Epithelial cell of esophagus (primary cell): ENCODE measurements at regions not wholly inside any gene's neighbourhood (a gene's known extent, or its start where the extent isn't known, plus 50 kb on each side); places are given as distances from the start of the nearest gene placed in this dataset.
A peak's percentile ranks its signal among the peaks of the same experiment; 100 is the strongest.

Experiments
- DNase-seq: peaks from one replicate; pipeline ENCODE4 v3.0.0; 2010; ENCODE audit warnings: low read depth
- H3K4me3 ChIP-seq: 2 replicates; pipeline ENCODE4 v1.5.1; 2011; ENCODE audit warnings: mild to moderate bottlenecking, low read length, control low read depth
- TF ChIP-seq, protein P1 (sequence below): IDR thresholded peaks from 2 replicates; pipeline ENCODE4 v1.5.1; 2011; ENCODE audit warnings: low read depth, mild to moderate bottlenecking, low read length, control low read depth, inconsistent platforms; ENCODE audit not compliant: insufficient read depth; ENCODE audit errors: missing control alignments

- H3K4me3 ChIP-seq: no peak overlapping the region
- DNase-seq: no peak
- TF ChIP-seq, protein P1, sequence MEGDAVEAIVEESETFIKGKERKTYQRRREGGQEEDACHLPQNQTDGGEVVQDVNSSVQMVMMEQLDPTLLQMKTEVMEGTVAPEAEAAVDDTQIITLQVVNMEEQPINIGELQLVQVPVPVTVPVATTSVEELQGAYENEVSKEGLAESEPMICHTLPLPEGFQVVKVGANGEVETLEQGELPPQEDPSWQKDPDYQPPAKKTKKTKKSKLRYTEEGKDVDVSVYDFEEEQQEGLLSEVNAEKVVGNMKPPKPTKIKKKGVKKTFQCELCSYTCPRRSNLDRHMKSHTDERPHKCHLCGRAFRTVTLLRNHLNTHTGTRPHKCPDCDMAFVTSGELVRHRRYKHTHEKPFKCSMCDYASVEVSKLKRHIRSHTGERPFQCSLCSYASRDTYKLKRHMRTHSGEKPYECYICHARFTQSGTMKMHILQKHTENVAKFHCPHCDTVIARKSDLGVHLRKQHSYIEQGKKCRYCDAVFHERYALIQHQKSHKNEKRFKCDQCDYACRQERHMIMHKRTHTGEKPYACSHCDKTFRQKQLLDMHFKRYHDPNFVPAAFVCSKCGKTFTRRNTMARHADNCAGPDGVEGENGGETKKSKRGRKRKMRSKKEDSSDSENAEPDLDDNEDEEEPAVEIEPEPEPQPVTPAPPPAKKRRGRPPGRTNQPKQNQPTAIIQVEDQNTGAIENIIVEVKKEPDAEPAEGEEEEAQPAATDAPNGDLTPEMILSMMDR: no peak
These were observed 504.8 kb upstream of the SETBP1 start for GRCh38 chr18:44175891-44176290.

GRCh38 chr18:44178476-44178875 lies 502.2 kb upstream of the SETBP1 start:
- H3K4me3 ChIP-seq: no peak overlapping the region
- TF ChIP-seq, protein P1: no peak
- peak; percentile 9 for DNase-seq

GRCh38 chr18:44179693-44180092 lies 501.0 kb upstream of the SETBP1 start:
- DNase-seq: no peak
- H3K4me3 ChIP-seq: no peak overlapping the region
- TF ChIP-seq, protein P1: no peak

DNA sequence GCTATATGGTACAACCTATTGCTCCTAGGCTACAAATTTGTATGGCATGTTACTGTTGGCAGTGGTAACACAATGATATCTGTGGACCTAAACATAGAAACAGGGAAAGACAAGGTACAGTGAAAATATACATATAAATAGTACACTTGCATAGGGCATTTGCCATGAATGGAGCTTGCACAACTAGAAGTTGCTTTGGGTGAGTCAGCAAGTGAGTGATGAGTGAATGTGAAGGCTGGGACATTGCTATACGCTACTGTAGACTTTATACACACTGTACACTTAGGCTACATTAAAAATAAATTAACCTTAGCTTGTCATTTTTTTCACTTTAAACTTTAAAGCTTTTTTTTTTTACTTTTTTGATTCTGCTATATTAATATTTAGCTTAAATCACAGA lies 500.0 kb upstream of the SETBP1 start:
- TF ChIP-seq, protein P1: no peak
- no peak overlapping the region for H3K4me3 ChIP-seq
- DNase-seq: peak; percentile 92

- peak; percentile 71 for DNase-seq
- H3K4me3 ChIP-seq: no peak overlapping the region
- TF ChIP-seq, protein P1: no peak
These were observed 498.5 kb upstream of the SETBP1 start for GRCh38 chr18:44181951-44182747.

- no peak for DNase-seq
- H3K4me3 ChIP-seq: no peak overlapping the region
- TF ChIP-seq, protein P1: no peak
These were observed 494.7 kb upstream of the SETBP1 start for GRCh38 chr18:44186001-44186400.

GRCh38 chr18:44187090-44187489 lies 493.6 kb upstream of the SETBP1 start:
- DNase-seq: no peak
- TF ChIP-seq, protein P1: no peak
- no peak overlapping the region for H3K4me3 ChIP-seq
